ENCODE measurements at regions not wholly inside any gene's neighbourhood (a gene's known extent, or its start where the extent isn't known, plus 50 kb on each side); places are given as distances from the start of the nearest gene placed in this dataset.

DNA sequence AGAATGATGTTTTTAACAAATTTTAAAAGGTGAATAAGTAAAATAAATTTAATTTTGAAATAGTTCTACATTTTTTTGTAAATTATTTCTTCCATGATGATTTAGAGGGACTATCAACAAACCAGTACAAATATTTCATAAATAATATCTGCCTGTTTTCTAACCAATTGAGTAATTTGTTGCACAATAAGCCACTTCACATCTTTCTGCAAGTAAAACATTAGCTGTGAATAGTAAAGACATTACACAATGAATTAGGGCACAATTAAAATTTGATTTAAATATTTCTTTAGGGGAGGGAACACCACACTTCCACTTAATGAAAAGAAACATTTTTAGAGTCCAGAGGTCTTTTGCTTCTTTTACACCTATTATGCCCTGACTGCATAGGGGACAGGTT is 118.4 kb upstream of the PTPRK start:
- TF ChIP-seq POLR2A (IDR thresholded peaks at IDR 0.05), result no peak
- TF ChIP-seq, protein P1, sequence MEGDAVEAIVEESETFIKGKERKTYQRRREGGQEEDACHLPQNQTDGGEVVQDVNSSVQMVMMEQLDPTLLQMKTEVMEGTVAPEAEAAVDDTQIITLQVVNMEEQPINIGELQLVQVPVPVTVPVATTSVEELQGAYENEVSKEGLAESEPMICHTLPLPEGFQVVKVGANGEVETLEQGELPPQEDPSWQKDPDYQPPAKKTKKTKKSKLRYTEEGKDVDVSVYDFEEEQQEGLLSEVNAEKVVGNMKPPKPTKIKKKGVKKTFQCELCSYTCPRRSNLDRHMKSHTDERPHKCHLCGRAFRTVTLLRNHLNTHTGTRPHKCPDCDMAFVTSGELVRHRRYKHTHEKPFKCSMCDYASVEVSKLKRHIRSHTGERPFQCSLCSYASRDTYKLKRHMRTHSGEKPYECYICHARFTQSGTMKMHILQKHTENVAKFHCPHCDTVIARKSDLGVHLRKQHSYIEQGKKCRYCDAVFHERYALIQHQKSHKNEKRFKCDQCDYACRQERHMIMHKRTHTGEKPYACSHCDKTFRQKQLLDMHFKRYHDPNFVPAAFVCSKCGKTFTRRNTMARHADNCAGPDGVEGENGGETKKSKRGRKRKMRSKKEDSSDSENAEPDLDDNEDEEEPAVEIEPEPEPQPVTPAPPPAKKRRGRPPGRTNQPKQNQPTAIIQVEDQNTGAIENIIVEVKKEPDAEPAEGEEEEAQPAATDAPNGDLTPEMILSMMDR (IDR thresholded peaks at IDR 0.05), result no peak

Data from transverse colon (tissue), 3 donors.